Hepatocyte (in vitro differentiated cells): ENCODE measurements at regions not wholly inside any gene's neighbourhood (a gene's known extent, or its start where the extent isn't known, plus 50 kb on each side); places are given as distances from the start of the nearest gene placed in this dataset.

Source experiments
- DNase-seq: peaks from one replicate; pipeline ENCODE4 v3.0.0-alpha.2; 2016; ENCODE audit warnings: low spot score
- H2AFZ ChIP-seq: fragments of 200-600 bp; sonication (generic); 2 replicates; pipeline ENCODE4 v1.6.0; 2016; ENCODE audit warnings: antibody characterized with exemption, mild to moderate bottlenecking
- H3K27ac ChIP-seq: fragments of 200-600 bp; sonication (generic); 2 replicates; pipeline ENCODE4 v1.5.1; 2016; ENCODE audit warnings: mild to moderate bottlenecking
- H3K27me3 ChIP-seq: fragments of 200-600 bp; sonication (generic); 2 replicates; pipeline ENCODE4 v1.6.1; 2016
- H3K36me3 ChIP-seq: fragments of 200-600 bp; sonication (generic); replicated peaks from 2 replicates; pipeline ENCODE4 v1.5.1; 2016; ENCODE audit warnings: low read depth; ENCODE audit not compliant: insufficient read depth
- H3K4me1 ChIP-seq: fragments of 200-600 bp; sonication (generic); 2 replicates; pipeline ENCODE4 v1.5.1; 2016; ENCODE audit warnings: mild to moderate bottlenecking, moderate library complexity; ENCODE audit not compliant: insufficient read depth
- H3K4me2 ChIP-seq: fragments of 200-600 bp; sonication (generic); 2 replicates; pipeline ENCODE4 v1.6.0; 2016
- H3K4me3 ChIP-seq: fragments of 200-600 bp; sonication (generic); 2 replicates; pipeline ENCODE4 v1.5.1; 2016; ENCODE audit warnings: mild to moderate bottlenecking
- H3K79me2 ChIP-seq: fragments of 200-600 bp; sonication (generic); 2 replicates; pipeline ENCODE4 v1.6.0; 2017; ENCODE audit warnings: mild to moderate bottlenecking
- H3K9me2 ChIP-seq: fragments of 200-600 bp; sonication (generic); replicated peaks from 2 replicates; pipeline ENCODE4 v1.6.0; 2017; ENCODE audit warnings: mild to moderate bottlenecking; ENCODE audit not compliant: insufficient read depth
- H3K9me3 ChIP-seq: fragments of 200-600 bp; sonication (generic); 2 replicates; pipeline ENCODE4 v1.5.1; 2016; ENCODE audit warnings: low read depth, mild to moderate bottlenecking
- H4K20me1 ChIP-seq: fragments of 200-600 bp; sonication (generic); 2 replicates; pipeline ENCODE4 v1.6.0; 2016; ENCODE audit warnings: mild to moderate bottlenecking; ENCODE audit not compliant: insufficient read depth, poor library complexity, severe bottlenecking
- EZH2 ChIP-seq: fragments of 200-600 bp; sonication (generic); IDR thresholded peaks from 2 replicates; pipeline ENCODE4 v1.6.1; 2016; ENCODE audit warnings: antibody characterized with exemption, mild to moderate bottlenecking, borderline replicate concordance
- EZH2phosphoT487 ChIP-seq: fragments of 200-600 bp; sonication (generic); IDR thresholded peaks from one replicate; pipeline ENCODE4 v1.6.1; 2018; ENCODE audit warnings: antibody characterized with exemption, mild to moderate bottlenecking, low read depth, moderate library complexity; ENCODE audit not compliant: unreplicated experiment, severe bottlenecking
- WGBS: methylation state at CpG from one replicate; pipeline ENCODE4 v1.1.6; 2016; ENCODE audit warnings: low lambda C conversion rate; ENCODE audit errors: missing lambda C conversion rate; 5-methylcytosine and 5-hydroxymethylcytosine counted together
- TF ChIP-seq, protein P1 (sequence below): fragments of 200-600 bp; sonication (generic); IDR thresholded peaks from 2 replicates; pipeline ENCODE4 v1.5.1; 2016; ENCODE audit warnings: antibody characterized with exemption, mild to moderate bottlenecking; ENCODE audit not compliant: poor library complexity

DNA sequence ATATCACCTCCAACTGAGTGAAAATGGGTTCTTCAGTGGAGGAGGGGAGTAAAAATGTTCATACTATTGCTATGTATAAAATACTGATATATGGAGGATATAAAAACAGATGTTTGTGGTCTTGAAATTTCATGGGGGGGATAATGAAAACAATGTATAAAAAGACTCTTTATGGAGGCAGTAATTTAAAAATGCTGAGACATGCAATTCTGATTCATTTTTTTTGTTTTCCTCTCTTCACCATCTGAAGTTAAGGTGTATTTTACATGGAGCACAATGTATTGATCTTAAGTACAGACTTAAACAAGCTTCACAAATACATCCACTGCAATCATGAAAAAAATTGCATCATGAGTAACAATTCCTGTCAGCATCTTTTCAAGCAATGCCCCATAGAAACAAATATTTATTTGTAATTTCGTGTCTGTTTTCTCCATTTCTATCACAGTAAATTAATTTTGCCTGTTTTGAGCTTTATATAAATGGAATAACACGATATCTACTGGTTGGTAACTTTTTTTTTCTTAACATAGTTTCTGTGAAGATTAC, 393.2 kb upstream of the ZNF804A start:
- Histone ChIP-seq H3K36me3 (no peaks in the 10 kb centered on the region), H3K9me2 (no peaks in the 10 kb centered on the region), H4K20me1 (no peaks in the 10 kb centered on the region), H3K4me2 (no peak overlapping the region), H3K79me2 (no peaks in the 10 kb centered on the region), H3K4me3 (no peak overlapping the region), H3K9me3 (no peaks in the 10 kb centered on the region), H3K27me3 (no peaks in the 10 kb centered on the region), H2AFZ (no peak overlapping the region), H3K4me1 (no peaks in the 10 kb centered on the region), H3K27ac (no peak overlapping the region)
- no peak for DNase-seq
- WGBS, result 64% methylated on average over 2 of the region's 2 CpGs
- TF ChIP-seq EZH2 (no peak), EZH2phosphoT487 (no peak)
- TF ChIP-seq, protein P1, sequence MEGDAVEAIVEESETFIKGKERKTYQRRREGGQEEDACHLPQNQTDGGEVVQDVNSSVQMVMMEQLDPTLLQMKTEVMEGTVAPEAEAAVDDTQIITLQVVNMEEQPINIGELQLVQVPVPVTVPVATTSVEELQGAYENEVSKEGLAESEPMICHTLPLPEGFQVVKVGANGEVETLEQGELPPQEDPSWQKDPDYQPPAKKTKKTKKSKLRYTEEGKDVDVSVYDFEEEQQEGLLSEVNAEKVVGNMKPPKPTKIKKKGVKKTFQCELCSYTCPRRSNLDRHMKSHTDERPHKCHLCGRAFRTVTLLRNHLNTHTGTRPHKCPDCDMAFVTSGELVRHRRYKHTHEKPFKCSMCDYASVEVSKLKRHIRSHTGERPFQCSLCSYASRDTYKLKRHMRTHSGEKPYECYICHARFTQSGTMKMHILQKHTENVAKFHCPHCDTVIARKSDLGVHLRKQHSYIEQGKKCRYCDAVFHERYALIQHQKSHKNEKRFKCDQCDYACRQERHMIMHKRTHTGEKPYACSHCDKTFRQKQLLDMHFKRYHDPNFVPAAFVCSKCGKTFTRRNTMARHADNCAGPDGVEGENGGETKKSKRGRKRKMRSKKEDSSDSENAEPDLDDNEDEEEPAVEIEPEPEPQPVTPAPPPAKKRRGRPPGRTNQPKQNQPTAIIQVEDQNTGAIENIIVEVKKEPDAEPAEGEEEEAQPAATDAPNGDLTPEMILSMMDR, result no peak

DNA sequence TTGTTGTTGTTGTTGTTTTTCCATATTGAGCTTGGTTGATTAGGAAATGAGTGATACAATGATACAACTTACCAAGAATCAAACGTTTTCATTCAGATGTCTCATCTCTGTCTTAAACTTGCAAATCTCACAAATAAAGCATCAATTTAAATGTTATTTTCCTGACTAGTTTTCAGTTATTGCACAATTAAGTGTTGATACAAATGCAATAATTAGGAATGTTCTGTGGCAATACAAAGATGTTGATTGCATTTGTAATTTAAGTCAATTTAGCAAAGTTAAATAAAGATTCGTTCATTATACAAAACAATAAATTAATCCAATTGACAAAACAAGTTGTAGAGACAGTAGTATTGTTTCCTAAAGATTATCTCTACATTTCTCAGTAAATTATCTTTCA, 392.3 kb upstream of the ZNF804A start:
- TF ChIP-seq, protein P1, result no peak
- TF ChIP-seq EZH2 (no peak), EZH2phosphoT487 (no peak)

DNA sequence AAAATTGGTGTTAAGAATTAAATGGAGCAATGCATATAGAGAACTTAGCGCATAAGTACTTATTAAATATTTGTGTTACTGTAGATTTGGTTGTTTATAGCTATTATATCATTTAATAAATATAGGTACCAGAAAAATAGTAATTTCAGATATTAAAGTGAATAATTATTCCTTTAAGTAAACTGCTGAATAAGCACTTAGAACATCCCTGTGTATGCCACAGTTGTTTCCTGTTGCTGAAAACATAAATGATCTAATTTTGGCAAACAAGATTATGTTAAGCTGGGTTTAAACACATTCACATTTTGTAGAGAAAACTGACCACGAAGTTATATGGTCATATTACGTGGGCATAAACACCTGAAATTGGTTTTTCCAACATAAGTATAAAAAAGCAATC, 388.0 kb upstream of the ZNF804A start:
- Histone ChIP-seq H3K4me1 (no peaks in the 10 kb centered on the region), H3K9me2 (no peaks in the 10 kb centered on the region), H3K36me3 (no peaks in the 10 kb centered on the region), H3K4me3 (no peak overlapping the region), H4K20me1 (no peaks in the 10 kb centered on the region), H3K79me2 (no peaks in the 10 kb centered on the region), H3K27me3 (no peaks in the 10 kb centered on the region), H2AFZ (no peak overlapping the region), H3K9me3 (no peaks in the 10 kb centered on the region), H3K27ac (no peak overlapping the region), H3K4me2 (no peak overlapping the region)
- DNase-seq, result no peak
- TF ChIP-seq EZH2phosphoT487 (no peak), EZH2 (no peak)
- TF ChIP-seq, protein P1, result no peak
- WGBS, result 85% methylated on average over 3 of the region's 3 CpGs

More for the DNA sequence above, 392.3 kb upstream of the ZNF804A start:
- Histone ChIP-seq H3K27ac (no peak overlapping the region), H2AFZ (no peak overlapping the region), H3K4me1 (no peaks in the 10 kb centered on the region), H3K4me3 (no peak overlapping the region), H3K36me3 (no peaks in the 10 kb centered on the region), H3K9me3 (no peaks in the 10 kb centered on the region), H4K20me1 (no peaks in the 10 kb centered on the region), H3K9me2 (no peaks in the 10 kb centered on the region), H3K27me3 (no peaks in the 10 kb centered on the region), H3K79me2 (no peaks in the 10 kb centered on the region), H3K4me2 (no peak overlapping the region)
- DNase-seq, result no peak
- WGBS, result 84% methylated on average over 2 of the region's 2 CpGs
